Muscle of leg (tissue), 3 donors: ENCODE measurements at regions not wholly inside any gene's neighbourhood (a gene's known extent, or its start where the extent isn't known, plus 50 kb on each side); places are given as distances from the start of the nearest gene placed in this dataset.

Experiments used
- DNase-seq: peaks from one replicate; pipeline ENCODE4 v3.0.0; 2013
- H3K27ac ChIP-seq: one replicate; pipeline ENCODE4 v1.5.1; 2013; ENCODE audit warnings: mild to moderate bottlenecking, low read length, control low read depth
- H3K27me3 ChIP-seq: one replicate; pipeline ENCODE4 v1.6.1; 2013; ENCODE audit warnings: low read length; ENCODE audit not compliant: control insufficient read depth, insufficient read depth
- H3K36me3 ChIP-seq: one replicate; pipeline ENCODE4 v1.6.1; 2013; ENCODE audit warnings: low read length; ENCODE audit not compliant: control insufficient read depth, insufficient read depth
- H3K4me1 ChIP-seq: one replicate; pipeline ENCODE4 v1.6.1; 2013; ENCODE audit warnings: low read length; ENCODE audit not compliant: control insufficient read depth, insufficient read depth
- H3K4me3 ChIP-seq: one replicate; pipeline ENCODE4 v1.5.1; 2013; ENCODE audit warnings: low read length, control low read depth
- H3K9me3 ChIP-seq: replicated peaks from 2 replicates; pipeline ENCODE4 v1.6.1; 2013; ENCODE audit warnings: low read depth, low read length; ENCODE audit not compliant: control insufficient read depth
- WGBS: methylation state at CpG from one replicate; pipeline ENCODE4 v1.1.5; 2013; ENCODE audit warnings: missing lambda C conversion rate; ENCODE audit not compliant: insufficient coverage; 5-methylcytosine and 5-hydroxymethylcytosine counted together

GRCh38 chr3:23653647-23654525 is 151.9 kb upstream of the UBE2E1 start:
- no peaks in the 10 kb centered on the region for H3K36me3 ChIP-seq
- H3K27me3 ChIP-seq: no peaks in the 10 kb centered on the region
- peaks cover 4% of the 10 kb centered on the region for H3K9me3 ChIP-seq
- DNase-seq: no peak
- no peak overlapping the region for H3K4me3 ChIP-seq
- H3K27ac ChIP-seq: no peak overlapping the region
- WGBS: 78% methylated on average over 2 of the region's 9 CpGs
- peaks cover under 1% of the 10 kb centered on the region for H3K4me1 ChIP-seq

GRCh38 chr3:23654571-23654970 is 151.2 kb upstream of the UBE2E1 start:
- WGBS: 75% methylated on average over 1 of the region's 3 CpGs
- H3K27me3 ChIP-seq: no peaks in the 10 kb centered on the region
- no peak overlapping the region for H3K4me3 ChIP-seq
- no peak for DNase-seq
- H3K36me3 ChIP-seq: no peaks in the 10 kb centered on the region
- H3K9me3 ChIP-seq: peaks cover 4% of the 10 kb centered on the region
- H3K27ac ChIP-seq: no peak overlapping the region
- H3K4me1 ChIP-seq: peaks cover 2% of the 10 kb centered on the region

- Histone ChIP-seq H3K4me3 (no peak overlapping the region), H3K27me3 (no peaks in the 10 kb centered on the region), H3K36me3 (no peaks in the 10 kb centered on the region), H3K4me1 (peaks cover 2% of the 10 kb centered on the region), H3K27ac (no peak overlapping the region), H3K9me3 (peaks cover 4% of the 10 kb centered on the region)
- DNase-seq: no peak
- WGBS: 83% methylated on average over 1 of the region's 3 CpGs
Observed at GRCh38 chr3:23655749-23656148, 150.0 kb upstream of the UBE2E1 start.

- WGBS: 83% methylated on average over 1 of the region's 5 CpGs
Observed at GRCh38 chr3:23656199-23656598, 149.6 kb upstream of the UBE2E1 start.

GRCh38 chr3:23656821-23657220 is 148.9 kb upstream of the UBE2E1 start:
- no peaks in the 10 kb centered on the region for H3K36me3 ChIP-seq

More at GRCh38 chr3:23656199-23656598, 149.6 kb upstream of the UBE2E1 start:
- Histone ChIP-seq H3K9me3 (peaks cover 4% of the 10 kb centered on the region), H3K4me3 (no peak overlapping the region), H3K27ac (no peak overlapping the region), H3K27me3 (no peaks in the 10 kb centered on the region), H3K4me1 (peaks cover 2% of the 10 kb centered on the region), H3K36me3 (no peaks in the 10 kb centered on the region)
- no peak for DNase-seq

GRCh38 chr3:23657647-23658046 is 148.1 kb upstream of the UBE2E1 start:
- Histone ChIP-seq H3K4me3 (no peak overlapping the region), H3K9me3 (peaks cover 4% of the 10 kb centered on the region), H3K27me3 (no peaks in the 10 kb centered on the region), H3K27ac (no peak overlapping the region), H3K4me1 (peaks cover 2% of the 10 kb centered on the region), H3K36me3 (no peaks in the 10 kb centered on the region)
- no CpG with 5 or more reads among the region's 3 CpGs for WGBS
- DNase-seq: no peak

More at GRCh38 chr3:23656821-23657220, 148.9 kb upstream of the UBE2E1 start:
- Histone ChIP-seq H3K4me1 (peaks cover 2% of the 10 kb centered on the region), H3K27ac (no peak overlapping the region), H3K9me3 (peaks cover 4% of the 10 kb centered on the region), H3K27me3 (no peaks in the 10 kb centered on the region), H3K4me3 (no peak overlapping the region)
- DNase-seq: no peak
- WGBS: no CpG with 5 or more reads among the region's 5 CpGs

GRCh38 chr3:23659274-23659673 is 146.5 kb upstream of the UBE2E1 start:
- Histone ChIP-seq H3K4me1 (peaks cover 2% of the 10 kb centered on the region), H3K27me3 (no peaks in the 10 kb centered on the region), H3K27ac (no peak overlapping the region), H3K9me3 (peaks cover 4% of the 10 kb centered on the region), H3K4me3 (no peak overlapping the region), H3K36me3 (no peaks in the 10 kb centered on the region)
- DNase-seq: peak; percentile 37
- WGBS: 45% methylated on average over 5 of the region's 8 CpGs

GRCh38 chr3:23659840-23660430 is 145.8 kb upstream of the UBE2E1 start:
- WGBS: 48% methylated on average over 3 of the region's 5 CpGs
- Histone ChIP-seq H3K4me3 (no peak overlapping the region), H3K27ac (no peak overlapping the region), H3K4me1 (peaks cover 2% of the 10 kb centered on the region), H3K36me3 (no peaks in the 10 kb centered on the region), H3K27me3 (no peaks in the 10 kb centered on the region), H3K9me3 (peaks cover 4% of the 10 kb centered on the region)
- DNase-seq: no peak

GRCh38 chr3:23662079-23662617 is 143.6 kb upstream of the UBE2E1 start:
- Histone ChIP-seq H3K9me3 (no peaks in the 10 kb centered on the region), H3K27me3 (no peaks in the 10 kb centered on the region), H3K36me3 (no peaks in the 10 kb centered on the region), H3K4me3 (no peak overlapping the region), H3K27ac (no peak overlapping the region), H3K4me1 (peaks cover 2% of the 10 kb centered on the region)
- DNase-seq: peak; percentile 35
- 60% methylated on average over 7 of the region's 9 CpGs for WGBS

GRCh38 chr3:23663246-23663645 is 142.5 kb upstream of the UBE2E1 start:
- Histone ChIP-seq H3K4me1 (peaks cover 2% of the 10 kb centered on the region), H3K36me3 (no peaks in the 10 kb centered on the region), H3K27me3 (no peaks in the 10 kb centered on the region), H3K27ac (no peak overlapping the region), H3K4me3 (no peak overlapping the region), H3K9me3 (no peaks in the 10 kb centered on the region)
- peak; percentile 65 for DNase-seq
- no CpG with 5 or more reads among the region's 3 CpGs for WGBS
